Glomerular endothelial cell (primary cell): ENCODE measurements at regions not wholly inside any gene's neighbourhood (a gene's known extent, or its start where the extent isn't known, plus 50 kb on each side); places are given as distances from the start of the nearest gene placed in this dataset.
"Not testable (repeated sequence)": the region's sequence is repeated elsewhere in the genome, so short reads cannot be mapped to it uniquely, and the experiment has no call there.

Experiments
- DNase-seq: peaks from one replicate; pipeline ENCODE4 v3.0.0-alpha.2; 2011; ENCODE audit warnings: low read depth, low spot score; ENCODE audit errors: extremely low read depth

DNA sequence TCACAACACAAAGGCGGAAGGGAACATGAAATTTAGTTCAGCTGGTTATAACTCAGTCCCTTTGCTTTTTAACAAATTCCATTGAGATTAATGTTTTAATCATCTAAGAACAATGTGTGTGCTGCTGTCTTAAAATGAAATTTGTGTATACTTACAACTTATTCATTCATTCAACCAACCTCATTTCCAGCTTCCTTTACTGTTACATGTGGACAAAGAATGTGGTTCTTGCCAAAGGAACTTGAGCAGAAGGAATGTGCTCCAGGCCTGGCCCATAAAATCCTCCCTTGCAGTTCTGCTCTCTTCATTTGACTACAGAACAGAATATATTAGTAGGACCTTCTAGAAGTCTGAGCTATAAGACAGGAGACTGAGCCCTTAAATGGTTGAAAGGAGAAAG lies 176.8 kb upstream of the GLRA2 start:
- no peak for DNase-seq

DNA sequence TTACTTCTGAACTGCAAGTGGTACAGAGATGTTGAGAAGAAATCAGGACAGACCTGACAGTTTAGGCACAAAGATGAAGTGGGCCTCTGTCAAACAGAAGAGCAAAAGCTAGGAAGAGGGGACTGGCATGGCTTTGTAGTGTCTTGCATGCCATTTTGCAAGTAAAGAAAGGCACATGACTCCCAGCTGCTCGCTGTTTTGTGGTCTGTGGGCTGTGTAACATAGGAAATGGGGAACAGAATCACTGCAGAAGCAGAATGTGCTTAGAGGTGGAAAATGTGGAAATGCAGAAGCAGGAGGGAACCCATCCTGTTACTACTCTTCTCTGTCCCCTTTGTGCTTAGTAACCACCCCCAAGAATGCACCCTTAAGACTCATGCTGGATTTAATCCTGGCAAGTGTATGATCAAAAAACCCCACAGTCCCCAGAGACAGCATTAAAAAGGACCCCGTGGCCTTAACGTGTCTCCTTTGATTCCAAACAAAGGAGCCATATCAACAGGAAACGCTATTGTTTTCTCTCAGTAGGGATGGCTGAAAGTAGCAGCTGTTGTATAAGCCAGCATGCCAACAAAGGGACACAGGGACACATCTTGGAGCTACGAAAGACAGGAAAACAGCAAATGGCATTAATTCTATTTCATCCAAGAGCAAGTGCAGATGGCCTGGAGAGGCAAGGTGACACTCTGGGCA lies 177.6 kb upstream of the GLRA2 start:
- no peak for DNase-seq

DNA sequence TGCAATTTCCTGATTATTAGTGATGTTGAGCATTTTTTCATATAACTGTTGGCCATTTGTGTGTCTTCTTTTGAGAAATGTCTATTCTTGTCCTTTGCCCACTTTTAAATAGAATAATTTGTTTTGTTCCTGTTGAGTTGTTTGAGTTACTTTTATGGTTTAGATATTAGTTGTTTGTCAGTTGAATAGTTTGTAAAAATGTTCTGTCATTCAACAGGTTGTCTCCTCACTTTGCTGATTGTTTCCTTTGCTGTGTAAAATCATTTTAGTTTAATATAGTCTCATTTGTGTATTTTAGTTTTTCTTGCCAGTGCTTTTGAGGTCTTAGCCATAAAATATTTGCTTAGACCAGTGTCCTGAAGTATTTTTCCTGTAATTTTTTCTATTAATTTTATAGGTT lies 181.8 kb upstream of the GLRA2 start:
- DNase-seq, result no peak

DNA sequence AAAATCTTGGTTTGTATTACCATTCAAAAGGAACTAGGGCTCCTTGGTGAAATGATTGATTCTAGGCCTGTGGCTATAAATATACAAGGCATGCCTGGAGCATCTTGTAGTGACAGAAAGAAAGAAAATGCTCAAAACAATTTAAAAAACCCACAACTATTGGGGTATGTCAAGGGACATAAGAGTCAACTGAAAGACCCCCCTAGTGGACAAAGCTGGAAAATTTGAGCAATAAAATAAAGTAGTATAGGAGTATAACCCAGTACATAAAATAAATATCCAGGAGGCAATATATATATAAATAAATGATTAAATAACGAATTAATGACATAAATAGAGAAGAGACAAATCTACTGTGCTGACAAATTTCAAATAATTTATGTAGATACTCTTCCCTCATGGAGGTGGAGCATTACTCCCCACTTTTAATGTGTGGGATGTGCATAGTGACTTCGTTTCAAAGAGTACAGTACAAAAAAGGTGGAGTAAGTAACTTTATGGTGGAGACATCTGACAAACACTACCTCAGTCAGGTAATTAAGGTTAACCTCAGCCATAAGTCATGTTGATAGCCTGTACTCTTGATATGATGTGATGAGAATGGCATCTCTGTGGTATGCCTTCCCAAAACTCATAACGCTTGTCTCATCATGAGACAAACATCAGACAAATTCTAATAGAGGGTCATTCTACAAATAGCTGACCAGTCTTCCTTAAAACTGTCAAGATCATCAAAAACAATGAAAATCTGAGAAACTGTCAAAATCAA lies 185.0 kb upstream of the GLRA2 start:
- DNase-seq, result no peak

DNA sequence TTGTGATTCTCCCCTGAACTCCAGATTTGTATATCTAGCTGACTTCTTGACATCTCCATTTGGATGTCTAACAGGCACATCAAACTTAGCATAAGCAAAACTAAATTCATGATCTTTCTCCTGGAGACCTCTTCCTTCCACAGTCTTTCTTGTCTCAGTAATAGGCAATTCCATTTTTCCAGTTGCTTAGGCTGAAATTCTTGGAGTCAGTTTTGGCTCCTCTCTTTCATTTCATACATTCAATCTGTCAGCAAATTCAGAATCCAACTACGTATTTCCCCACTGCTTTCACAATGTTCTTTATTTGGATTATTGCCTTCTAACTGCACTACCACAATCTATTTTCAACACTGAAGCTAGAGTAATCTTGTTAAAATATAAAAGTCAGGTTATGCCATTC lies 219.9 kb upstream of the GLRA2 start:
- DNase-seq, result no peak

DNA sequence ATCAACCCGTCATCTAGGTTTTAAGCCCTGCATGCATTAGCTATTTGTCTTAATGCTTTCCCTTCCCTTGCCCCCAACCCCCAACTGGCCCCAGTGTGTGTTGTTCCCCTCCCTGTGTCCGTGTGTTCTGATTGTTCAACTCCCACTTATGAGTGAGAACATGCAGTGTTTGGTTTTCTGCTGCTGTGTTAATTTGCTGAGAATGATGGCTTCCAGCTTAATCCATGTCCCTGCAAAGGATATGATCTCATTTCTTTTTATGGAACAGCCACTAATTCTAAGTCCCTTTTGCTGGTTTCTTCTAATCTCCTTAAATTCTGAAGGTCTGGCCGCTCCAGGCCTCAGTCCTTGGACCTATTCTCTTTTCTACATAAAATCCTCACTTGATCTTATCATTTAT lies 220.4 kb upstream of the GLRA2 start:
- DNase-seq, result not testable (repeated sequence)

DNA sequence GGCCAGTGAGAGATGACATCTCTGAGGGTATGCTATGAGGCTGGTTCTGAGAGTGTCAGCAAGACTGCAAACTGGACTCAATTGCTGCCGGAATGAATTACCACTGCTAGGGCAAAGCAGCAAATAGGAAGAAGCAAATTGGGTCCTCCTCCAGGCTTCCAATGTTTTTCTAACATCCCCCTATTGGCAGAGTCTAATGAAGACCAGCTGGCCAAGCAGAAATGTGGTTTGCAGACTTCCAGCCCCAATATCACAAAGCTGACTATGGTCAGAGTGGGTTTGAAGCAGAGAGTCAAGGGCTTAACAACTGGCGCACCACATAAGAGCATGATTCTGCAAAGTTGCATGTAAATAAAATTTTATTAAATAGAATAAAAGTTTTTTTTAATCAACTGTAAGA lies 225.4 kb upstream of the GLRA2 start:
- no peak for DNase-seq

DNA sequence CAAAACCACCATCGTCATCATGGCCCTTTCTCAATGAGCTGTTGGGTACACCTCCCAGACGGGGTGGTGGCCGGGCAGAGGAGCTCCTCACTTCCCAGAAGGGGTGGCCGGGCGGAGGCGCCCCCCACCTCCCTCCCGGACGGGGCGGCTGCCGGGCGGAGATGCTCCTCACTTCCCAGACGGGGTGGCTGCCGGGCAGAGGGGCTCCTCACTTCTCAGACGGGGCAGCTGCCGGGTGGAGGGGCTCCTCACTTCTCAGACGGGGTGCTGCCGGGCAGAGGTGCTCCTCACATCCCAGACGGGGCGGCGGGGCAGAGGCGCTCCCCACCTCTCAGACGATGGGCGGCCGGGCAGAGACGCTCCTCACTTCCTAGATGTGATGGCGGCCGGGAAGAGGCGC lies 226.8 kb upstream of the GLRA2 start:
- not testable (repeated sequence) for DNase-seq

DNA sequence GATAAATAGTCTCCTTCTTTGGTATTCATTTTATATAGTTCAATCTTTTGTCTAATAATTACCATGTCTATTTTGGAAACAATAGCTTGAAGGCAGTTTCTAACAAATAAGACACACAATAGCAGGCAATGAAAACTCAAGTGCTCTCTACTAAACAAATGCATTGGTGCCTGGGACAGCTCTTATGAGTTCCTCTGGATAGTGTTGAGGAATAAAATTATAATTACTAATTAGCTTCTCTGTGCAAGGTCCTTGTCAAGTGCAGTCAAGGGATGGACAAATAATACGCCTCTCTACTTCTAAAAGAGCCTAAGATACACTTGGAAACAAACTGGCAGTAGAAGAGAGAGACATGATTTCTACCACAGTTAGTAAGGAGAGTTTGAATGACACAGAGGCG lies 229.0 kb upstream of the GLRA2 start:
- no peak for DNase-seq

DNA sequence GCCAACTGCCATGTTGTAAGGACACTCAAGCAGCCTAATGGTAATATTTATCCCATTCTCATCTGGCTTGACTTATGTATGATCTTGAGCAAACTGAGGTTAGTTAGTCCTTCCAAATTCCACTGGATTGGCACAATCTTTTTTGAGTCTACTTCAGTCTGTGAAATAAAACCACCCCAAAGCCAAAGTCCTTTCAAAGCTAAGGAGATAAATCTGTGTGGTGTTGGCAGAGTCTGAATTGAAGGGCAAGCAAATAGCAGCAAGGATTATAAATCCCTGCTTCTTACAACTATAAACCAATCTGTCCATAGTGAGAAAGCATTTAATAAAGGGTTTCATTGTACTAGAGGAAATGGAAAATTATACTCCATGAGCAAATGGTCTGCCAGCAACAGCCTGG lies 233.9 kb upstream of the GLRA2 start:
- DNase-seq, result no peak

DNA sequence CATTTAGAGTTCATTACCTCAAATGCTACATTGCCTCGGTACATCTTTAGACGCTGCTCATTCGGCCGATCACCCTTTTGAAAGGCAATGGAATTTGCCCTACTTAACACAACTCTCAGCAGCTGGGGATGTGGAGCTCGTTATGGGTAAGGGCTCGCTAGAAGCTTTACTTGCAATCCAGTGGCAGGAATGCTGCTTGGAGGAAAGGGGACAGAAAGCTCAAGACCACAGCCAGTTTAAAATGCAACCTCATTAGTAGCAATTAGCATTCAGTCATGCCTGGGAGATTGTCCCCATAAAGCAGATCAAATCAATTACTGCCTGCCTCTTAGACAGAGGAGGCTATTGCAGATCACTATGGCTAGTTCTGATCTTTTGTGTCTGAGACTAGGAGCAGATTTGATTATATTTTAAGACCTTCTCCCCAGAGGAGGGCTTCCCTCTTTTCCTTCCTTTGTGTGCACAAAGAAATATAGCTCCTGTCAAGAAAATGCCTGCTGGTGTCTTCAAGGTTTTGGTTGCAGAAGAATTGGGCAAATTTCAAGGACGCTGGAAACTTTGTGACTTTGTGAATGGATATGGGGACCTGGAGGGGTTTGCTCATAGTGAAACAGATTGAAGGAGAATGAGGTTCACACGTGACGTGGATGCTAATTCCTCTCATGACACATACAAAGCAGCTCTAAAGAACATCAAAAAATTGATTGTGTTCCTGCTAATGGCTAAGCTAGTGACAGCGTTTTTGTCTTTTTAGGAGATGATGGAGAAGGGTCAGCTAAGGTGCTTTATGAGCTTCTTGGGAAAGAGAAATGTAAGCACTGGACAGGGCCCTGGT lies 237.5 kb upstream of the GLRA2 start:
- DNase-seq, result no peak

DNA sequence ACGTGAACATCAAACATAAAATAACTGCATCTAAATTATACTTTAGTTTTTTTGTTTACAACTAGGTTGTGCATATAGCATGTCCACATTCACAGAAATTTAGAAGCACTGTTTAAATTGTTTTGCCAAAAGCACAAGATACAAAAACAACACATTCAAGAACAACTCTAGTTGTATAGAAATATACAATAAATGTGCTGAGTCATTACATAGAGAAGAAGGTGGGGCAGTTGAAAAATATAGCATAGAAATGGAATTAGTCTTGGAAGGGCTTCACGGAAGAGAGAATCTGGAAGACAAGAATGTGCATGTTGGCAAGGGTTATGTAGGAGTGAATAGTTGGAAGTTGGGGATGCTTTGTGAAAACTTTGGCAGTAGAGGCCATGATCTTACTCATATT lies 239.0 kb upstream of the GLRA2 start:
- DNase-seq, result no peak

DNA sequence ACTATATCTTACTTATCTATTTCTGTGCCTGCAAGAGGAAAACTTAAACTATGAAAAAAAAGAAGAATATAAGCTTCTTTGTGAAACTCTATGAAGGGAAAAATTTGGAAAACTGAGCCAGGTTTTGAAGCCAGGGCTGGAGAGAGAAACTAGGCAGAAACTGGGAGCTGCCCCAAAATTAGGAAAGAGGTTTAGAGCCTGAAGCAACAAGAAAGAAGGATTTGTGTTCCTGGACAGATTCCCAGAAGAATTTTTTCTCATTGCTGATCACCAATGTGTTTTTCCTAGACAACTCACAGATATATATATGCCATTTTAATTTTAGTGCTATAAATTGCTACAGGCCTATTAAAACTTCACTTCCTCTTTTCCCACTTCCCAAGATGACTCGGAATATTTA lies 245.0 kb upstream of the GEMIN8 start:
- no peak for DNase-seq

DNA sequence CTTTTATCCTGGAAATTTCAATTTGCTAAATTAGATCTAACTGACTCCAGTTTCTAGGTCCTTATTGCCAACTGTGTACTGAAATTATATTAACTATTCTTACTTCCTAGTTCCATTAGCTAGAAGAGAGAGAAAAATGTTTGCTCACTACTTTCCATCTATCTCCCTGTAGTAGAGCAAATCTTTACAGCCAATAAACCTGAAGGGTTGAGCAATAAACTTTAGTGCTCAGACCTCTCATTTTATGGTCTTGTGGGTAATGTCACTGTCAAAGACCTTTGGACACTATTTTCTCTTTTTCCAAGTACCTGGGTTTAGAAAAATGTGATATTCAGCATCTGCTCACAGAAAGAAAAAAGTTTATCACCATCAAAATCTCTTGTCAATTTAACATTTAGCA lies 237.5 kb upstream of the GEMIN8 start:
- no peak for DNase-seq

DNA sequence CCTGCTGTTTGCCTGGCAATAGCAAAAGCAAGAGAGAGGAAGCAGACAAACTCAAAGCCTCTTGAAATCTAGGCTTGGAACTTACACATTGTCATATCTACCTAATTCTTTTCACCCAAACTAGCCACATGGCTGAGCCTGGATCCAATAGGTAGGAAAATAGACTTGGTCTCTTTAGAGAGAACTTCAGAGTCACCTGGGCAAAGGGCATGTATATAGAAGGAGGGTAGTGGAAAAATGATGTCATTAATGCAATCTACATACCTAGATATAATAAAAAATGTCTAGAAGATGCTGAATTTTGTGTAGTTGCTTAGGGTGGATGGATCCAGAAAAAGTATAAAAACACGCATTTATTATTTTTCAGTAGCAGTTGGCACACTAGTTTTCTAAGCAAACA lies 237.0 kb upstream of the GEMIN8 start:
- no peak for DNase-seq

DNA sequence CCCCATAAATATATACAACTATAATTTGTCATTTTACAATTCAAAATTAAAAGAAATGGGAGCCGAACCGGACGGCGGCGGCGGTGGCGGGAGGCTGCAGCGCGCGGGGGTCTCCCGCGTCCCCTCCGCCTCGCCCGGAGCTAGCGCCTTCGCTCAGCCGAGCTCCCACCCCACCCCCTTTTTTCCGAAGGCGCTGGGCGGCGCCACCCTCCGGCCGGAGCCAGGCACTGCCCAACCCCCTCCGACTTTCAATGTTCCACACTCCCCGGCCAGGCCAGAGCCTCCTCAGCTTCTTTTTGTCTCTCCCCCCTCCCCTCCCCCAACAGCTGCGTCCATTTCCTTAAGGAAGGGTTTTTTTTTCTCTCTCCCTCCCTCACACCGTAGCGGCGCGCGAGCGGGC lies 214.1 kb upstream of the GEMIN8 start:
- DNase-seq, result no peak

DNA sequence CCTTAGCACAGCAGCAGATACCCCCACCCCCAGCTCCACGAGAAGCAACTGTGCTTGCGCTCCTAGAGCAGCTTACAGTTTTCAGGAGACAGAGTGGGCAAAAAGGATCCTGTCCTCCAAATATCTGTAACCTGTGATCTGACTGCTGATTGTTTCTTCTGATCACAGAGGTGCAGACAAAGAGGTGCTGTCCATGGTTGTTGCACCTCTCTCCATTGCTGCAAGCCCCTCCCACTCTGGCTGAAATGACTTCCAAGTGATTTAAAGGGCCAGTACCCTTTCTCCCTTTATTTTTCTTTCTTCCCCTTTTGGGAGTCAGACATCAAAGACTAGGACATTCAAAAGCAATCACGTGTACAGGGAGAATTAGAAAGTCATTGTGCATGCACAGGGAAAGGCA lies 205.3 kb upstream of the GEMIN8 start:
- no peak for DNase-seq

DNA sequence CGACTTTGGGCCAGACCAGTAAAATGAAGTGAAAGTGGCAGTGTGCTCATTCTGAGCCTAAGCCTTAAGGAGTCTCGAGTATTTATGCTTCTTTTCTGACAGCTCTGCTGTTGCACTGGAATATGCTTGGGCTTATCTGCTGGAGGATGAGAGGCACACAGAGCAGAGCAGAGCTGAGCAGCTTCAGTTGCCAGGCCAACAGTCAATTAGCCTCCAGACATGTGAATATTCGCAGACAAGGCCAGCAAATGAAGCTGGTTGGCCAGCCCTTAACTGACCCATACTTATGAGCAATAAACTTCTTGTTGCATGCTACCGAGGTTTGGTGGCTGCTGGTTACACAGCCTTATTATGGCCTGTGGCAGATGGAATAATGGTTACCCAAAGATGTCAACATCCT lies 203.0 kb upstream of the GEMIN8 start:
- DNase-seq, result no peak

DNA sequence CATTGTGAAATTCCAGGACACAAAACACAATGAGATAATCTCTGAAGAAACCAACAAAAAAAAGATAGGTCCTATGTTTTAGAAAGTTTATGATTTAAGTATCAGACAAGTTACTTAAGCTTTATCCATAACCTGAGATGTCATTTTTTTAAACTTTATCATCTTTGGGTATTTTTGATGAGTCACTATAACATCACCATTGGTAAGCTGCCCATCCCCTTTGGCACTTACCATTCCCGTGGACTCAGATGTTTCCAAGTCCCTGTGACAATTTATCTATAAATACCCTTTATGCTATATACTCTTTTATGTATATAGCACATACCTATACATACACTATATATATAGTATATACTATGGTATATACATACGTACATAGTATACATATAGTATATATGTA lies 198.9 kb upstream of the GEMIN8 start:
- no peak for DNase-seq

DNA sequence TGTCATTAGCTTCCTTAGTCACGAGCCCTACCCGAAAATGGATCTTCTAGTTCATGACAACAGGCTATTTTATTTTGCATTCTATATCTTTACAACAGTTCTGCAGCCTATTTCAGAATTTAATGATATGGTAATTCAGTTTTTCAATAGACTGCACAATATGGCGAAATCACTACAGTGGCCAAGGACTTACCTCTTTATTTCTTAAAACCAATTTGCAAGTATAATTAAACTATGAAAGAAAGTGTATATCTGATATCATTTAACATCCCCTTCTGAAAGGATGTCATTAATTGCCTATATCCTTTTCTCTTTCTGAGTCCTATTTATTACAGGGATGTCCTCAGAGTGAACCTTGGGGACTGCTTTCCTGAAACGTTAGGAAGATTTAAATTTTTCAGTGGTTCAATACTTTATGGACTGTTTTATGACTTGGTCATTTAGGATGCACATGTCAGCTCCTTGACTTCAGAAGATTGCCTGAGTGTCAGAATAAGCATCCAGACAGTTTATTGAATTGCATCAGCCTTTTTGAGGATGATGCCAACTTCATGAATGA lies 190.8 kb upstream of the GEMIN8 start:
- DNase-seq, result no peak

DNA sequence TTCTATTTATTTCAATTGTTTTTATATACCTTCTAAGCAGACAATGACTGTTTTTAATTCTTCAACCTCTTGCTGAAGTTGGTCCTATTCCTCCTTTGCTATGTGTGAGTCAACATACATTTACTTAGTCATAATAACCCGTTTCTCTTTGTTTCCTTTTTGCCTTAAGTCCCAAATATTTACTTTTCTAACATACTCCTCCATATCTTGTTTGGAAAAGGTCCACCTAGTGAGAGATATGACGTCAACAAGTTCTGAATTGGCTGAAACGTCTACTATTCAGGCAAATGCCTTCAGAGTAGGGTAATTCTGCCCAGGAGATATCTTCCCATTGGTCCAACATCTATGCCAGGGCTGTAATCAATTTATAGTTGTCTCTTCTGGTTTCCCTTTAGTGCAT lies 179.3 kb upstream of the GEMIN8 start:
- DNase-seq, result no peak
